ENCODE measurements at regions not wholly inside any gene's neighbourhood (a gene's known extent, or its start where the extent isn't known, plus 50 kb on each side); places are given as distances from the start of the nearest gene placed in this dataset.

GRCh38 chr2:177129610-177130009 is 83.0 kb upstream of the HNRNPA3 start:
- DNase-seq: no peak
- no peak overlapping the region for H3K4me2 ChIP-seq
- H3K36me3 ChIP-seq (ENCODE audit: low read depth): no peaks in the 10 kb centered on the region
- no peaks in the 10 kb centered on the region for H3K4me1 ChIP-seq (replicated peaks; ENCODE audit: insufficient read depth)
- no peaks in the 10 kb centered on the region for H3F3A ChIP-seq (ENCODE audit: insufficient read depth, low read depth)
- H3K9me3 ChIP-seq (ENCODE audit: insufficient read depth, low read depth): no peaks in the 10 kb centered on the region
- POLR2A ChIA-PET (ENCODE audit: unreplicated experiment): no interaction called here
- H3K27ac ChIP-seq: no peak overlapping the region
- no peak overlapping the region for H3K4me3 ChIP-seq
- intact Hi-C loops (cut with micrococcal nuclease; ENCODE audit: unreplicated experiment): no loop called here
- no peaks in the 10 kb centered on the region for H4K20me1 ChIP-seq (ENCODE audit: insufficient read depth)
- no TSS peak for BruUV-seq (replicated peaks)
- CTCF ChIA-PET: no interaction called here
- H2AFZ ChIP-seq: no peak overlapping the region
- H3K79me2 ChIP-seq (ENCODE audit: low read depth): no peaks in the 10 kb centered on the region
- peaks cover 8% of the 10 kb centered on the region; the same call in 1 of the 2 replicates for H3K27me3 ChIP-seq (ENCODE audit: insufficient read depth, low read depth)
- H3K9me2 ChIP-seq (ENCODE audit: insufficient read depth): no peaks in the 10 kb centered on the region
- TF ChIP-seq EZH2 (IDR thresholded peaks at IDR 0.05; ENCODE audit: low read depth): no peak
- TF ChIP-seq, protein P1, sequence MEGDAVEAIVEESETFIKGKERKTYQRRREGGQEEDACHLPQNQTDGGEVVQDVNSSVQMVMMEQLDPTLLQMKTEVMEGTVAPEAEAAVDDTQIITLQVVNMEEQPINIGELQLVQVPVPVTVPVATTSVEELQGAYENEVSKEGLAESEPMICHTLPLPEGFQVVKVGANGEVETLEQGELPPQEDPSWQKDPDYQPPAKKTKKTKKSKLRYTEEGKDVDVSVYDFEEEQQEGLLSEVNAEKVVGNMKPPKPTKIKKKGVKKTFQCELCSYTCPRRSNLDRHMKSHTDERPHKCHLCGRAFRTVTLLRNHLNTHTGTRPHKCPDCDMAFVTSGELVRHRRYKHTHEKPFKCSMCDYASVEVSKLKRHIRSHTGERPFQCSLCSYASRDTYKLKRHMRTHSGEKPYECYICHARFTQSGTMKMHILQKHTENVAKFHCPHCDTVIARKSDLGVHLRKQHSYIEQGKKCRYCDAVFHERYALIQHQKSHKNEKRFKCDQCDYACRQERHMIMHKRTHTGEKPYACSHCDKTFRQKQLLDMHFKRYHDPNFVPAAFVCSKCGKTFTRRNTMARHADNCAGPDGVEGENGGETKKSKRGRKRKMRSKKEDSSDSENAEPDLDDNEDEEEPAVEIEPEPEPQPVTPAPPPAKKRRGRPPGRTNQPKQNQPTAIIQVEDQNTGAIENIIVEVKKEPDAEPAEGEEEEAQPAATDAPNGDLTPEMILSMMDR (conservative IDR thresholded peaks at IDR 0.05): no peak

DNA sequence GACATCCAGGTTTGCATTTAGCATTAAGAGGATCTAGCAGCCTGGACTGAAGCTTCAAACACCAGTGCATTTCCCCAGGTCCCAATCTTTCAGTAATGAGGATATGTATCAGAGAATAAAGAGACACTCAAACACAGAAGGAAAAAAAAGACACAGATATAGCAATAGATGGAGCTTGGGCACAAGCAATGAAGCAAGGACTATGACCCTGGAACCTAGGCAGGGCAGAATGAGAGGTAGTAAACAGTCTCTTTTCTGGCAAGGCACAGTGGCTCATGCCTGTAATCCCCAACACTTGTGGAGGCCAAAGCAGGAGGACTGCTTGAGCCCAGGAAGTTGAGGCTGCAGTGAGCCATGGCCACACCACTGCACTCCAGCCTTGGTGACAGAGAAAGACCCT is 80.7 kb upstream of the HNRNPA3 start:
- no peaks in the 10 kb centered on the region for H3F3A ChIP-seq (ENCODE audit: insufficient read depth, low read depth)
- DNase-seq: no peak
- no peaks in the 10 kb centered on the region for H3K9me2 ChIP-seq (ENCODE audit: insufficient read depth)
- H3K79me2 ChIP-seq (ENCODE audit: low read depth): no peaks in the 10 kb centered on the region
- no peak overlapping the region for H3K4me2 ChIP-seq
- no peak overlapping the region for H3K27ac ChIP-seq
- POLR2A ChIA-PET (ENCODE audit: unreplicated experiment): no interaction called here
- intact Hi-C loops (cut with micrococcal nuclease; ENCODE audit: unreplicated experiment): no loop called here
- H4K20me1 ChIP-seq (ENCODE audit: insufficient read depth): no peaks in the 10 kb centered on the region
- no peak overlapping the region for H2AFZ ChIP-seq
- peaks cover 5% of the 10 kb centered on the region; the same call in 1 of the 2 replicates for H3K27me3 ChIP-seq (ENCODE audit: insufficient read depth, low read depth)
- no peaks in the 10 kb centered on the region for H3K9me3 ChIP-seq (ENCODE audit: insufficient read depth, low read depth)
- H3K4me1 ChIP-seq (replicated peaks; ENCODE audit: insufficient read depth): no peaks in the 10 kb centered on the region
- no peaks in the 10 kb centered on the region for H3K36me3 ChIP-seq (ENCODE audit: low read depth)
- H3K4me3 ChIP-seq: no peak overlapping the region
- TF ChIP-seq, protein P1 (conservative IDR thresholded peaks at IDR 0.05): no peak
- no peak for TF ChIP-seq EZH2 (IDR thresholded peaks at IDR 0.05; ENCODE audit: low read depth)
- no TSS peak for BruUV-seq (replicated peaks)
- CTCF ChIA-PET: interaction anchor here (0.6 to 0.7 kb wide), 3 partner anchors 625 to 1342 kb away, joined by 3 read pairs; no protein-coding TSS in a partner anchor

DNA sequence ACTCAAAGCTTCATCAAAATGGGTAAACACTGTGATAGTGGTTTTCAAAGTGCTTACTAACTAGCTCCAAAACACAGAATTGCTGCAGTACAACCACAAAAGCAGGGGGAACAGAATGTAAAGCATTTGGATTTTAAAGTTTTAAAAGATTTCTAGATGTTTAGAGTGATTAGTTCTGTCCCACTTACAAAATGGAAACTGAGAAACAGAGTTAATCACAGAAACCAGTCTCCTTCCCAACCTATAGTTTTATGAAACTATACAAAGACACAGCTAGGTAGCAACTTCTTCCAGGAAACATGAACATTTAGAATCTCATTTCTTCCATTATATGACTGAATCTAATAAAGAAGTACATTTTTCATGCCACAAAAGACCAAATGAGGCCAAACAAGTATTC is 73.8 kb upstream of the HNRNPA3 start:
- Histone ChIP-seq H3K4me2 (no peak overlapping the region), H3K9me3 (ENCODE audit: insufficient read depth, low read depth) (no peaks in the 10 kb centered on the region), H3K27me3 (ENCODE audit: insufficient read depth, low read depth) (no peaks in the 10 kb centered on the region; the same call in 1 of the 2 replicates), H3K79me2 (ENCODE audit: low read depth) (no peaks in the 10 kb centered on the region), H3K36me3 (ENCODE audit: low read depth) (no peaks in the 10 kb centered on the region), H2AFZ (no peak overlapping the region), H4K20me1 (ENCODE audit: insufficient read depth) (no peaks in the 10 kb centered on the region), H3K9me2 (ENCODE audit: insufficient read depth) (peaks cover 10% of the 10 kb centered on the region; the same call in 1 of the 2 replicates), H3K4me3 (no peak overlapping the region), H3F3A (ENCODE audit: insufficient read depth, low read depth) (no peaks in the 10 kb centered on the region; the same call in 1 of the 2 replicates), H3K27ac (no peak overlapping the region), H3K4me1 (replicated peaks; ENCODE audit: insufficient read depth) (no peaks in the 10 kb centered on the region)
- intact Hi-C loops (cut with micrococcal nuclease; ENCODE audit: unreplicated experiment): no loop called here
- no TSS peak for BruUV-seq (replicated peaks)
- CTCF ChIA-PET: interaction anchor here (1.5 kb wide), 1 partner anchor 10 kb away, joined by 8 read pairs; no protein-coding TSS in a partner anchor
- POLR2A ChIA-PET (ENCODE audit: unreplicated experiment): no interaction called here
- no peak for DNase-seq
- TF ChIP-seq, protein P1 (conservative IDR thresholded peaks at IDR 0.05): no peak
- no peak for TF ChIP-seq EZH2 (IDR thresholded peaks at IDR 0.05; ENCODE audit: low read depth)

All from PC-9 (cell line).